Progenitor cell of endocrine pancreas (in vitro differentiated cells): ENCODE measurements at regions not wholly inside any gene's neighbourhood (a gene's known extent, or its start where the extent isn't known, plus 50 kb on each side); places are given as distances from the start of the nearest gene placed in this dataset.
"Not testable (repeated sequence)": the region's sequence is repeated elsewhere in the genome, so short reads cannot be mapped to it uniquely, and the experiment has no call there.

Experiments
- DNase-seq: peaks from one replicate; pipeline ENCODE4 v3.0.0; 2021; ENCODE audit warnings: low spot score; ENCODE audit not compliant: unreplicated experiment
- H3K27ac Mint-ChIP-seq: 2 replicates; pipeline ENCODE4 v1.8.0; 2021; ENCODE audit warnings: mild to moderate bottlenecking, moderate library complexity, mixed read lengths
- H3K27me3 Mint-ChIP-seq: 2 replicates; pipeline ENCODE4 v1.8.0; 2021; ENCODE audit warnings: mixed read lengths
- H3K36me3 Mint-ChIP-seq: 2 replicates; pipeline ENCODE4 v1.8.0; 2022; ENCODE audit warnings: mixed read lengths; ENCODE audit not compliant: insufficient read depth
- H3K4me1 Mint-ChIP-seq: 2 replicates; pipeline ENCODE4 v1.8.0; 2021; ENCODE audit warnings: low read depth, mixed read lengths
- H3K4me3 Mint-ChIP-seq: 2 replicates; pipeline ENCODE4 v1.8.0; 2021; ENCODE audit warnings: low read depth, mild to moderate bottlenecking, moderate library complexity, mixed read lengths
- H3K9me3 Mint-ChIP-seq: 2 replicates; pipeline ENCODE4 v1.8.0; 2021; ENCODE audit warnings: low read depth, mixed read lengths
- TF ChIP-seq, protein P1 (sequence below): fragments of 200-600 bp; sonication (generic); IDR thresholded peaks from one replicate; pipeline ENCODE4 v1.5.0; 2021; ENCODE audit warnings: antibody characterized with exemption, mild to moderate bottlenecking; ENCODE audit not compliant: unreplicated experiment

GRCh38 chr12:4829161-4829792 lies 80.4 kb upstream of the KCNA1 start:
- Mint-ChIP-seq H3K27me3 (peaks cover 23% of the 10 kb centered on the region), H3K27ac (no peak overlapping the region), H3K36me3 (peaks cover 5% of the 10 kb centered on the region), H3K4me3 (no peak overlapping the region), H3K9me3 (no peaks in the 10 kb centered on the region), H3K4me1 (no peaks in the 10 kb centered on the region)
- TF ChIP-seq, protein P1, sequence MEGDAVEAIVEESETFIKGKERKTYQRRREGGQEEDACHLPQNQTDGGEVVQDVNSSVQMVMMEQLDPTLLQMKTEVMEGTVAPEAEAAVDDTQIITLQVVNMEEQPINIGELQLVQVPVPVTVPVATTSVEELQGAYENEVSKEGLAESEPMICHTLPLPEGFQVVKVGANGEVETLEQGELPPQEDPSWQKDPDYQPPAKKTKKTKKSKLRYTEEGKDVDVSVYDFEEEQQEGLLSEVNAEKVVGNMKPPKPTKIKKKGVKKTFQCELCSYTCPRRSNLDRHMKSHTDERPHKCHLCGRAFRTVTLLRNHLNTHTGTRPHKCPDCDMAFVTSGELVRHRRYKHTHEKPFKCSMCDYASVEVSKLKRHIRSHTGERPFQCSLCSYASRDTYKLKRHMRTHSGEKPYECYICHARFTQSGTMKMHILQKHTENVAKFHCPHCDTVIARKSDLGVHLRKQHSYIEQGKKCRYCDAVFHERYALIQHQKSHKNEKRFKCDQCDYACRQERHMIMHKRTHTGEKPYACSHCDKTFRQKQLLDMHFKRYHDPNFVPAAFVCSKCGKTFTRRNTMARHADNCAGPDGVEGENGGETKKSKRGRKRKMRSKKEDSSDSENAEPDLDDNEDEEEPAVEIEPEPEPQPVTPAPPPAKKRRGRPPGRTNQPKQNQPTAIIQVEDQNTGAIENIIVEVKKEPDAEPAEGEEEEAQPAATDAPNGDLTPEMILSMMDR = no peak
- no peak for DNase-seq

DNA sequence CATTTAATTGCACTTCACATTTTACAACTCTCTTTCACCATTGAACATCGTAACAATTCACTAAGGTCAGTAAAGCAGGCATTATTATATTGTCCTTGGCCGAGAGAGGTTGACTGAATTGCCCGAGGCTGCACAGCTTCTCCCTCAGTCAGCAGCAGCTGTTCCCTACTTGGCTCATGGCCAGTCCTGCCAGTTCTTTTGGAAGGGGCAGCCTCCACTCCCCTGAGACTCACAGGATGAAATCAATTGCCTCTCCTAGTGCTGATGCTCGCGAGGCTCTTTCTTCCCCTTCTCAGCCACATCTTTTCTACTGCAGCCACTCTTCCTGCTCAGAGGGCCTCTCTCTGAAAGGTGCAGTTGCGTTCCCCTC lies 79.9 kb upstream of the KCNA1 start:
- TF ChIP-seq, protein P1 = no peak
- Mint-ChIP-seq H3K27me3 (peaks cover 23% of the 10 kb centered on the region), H3K9me3 (no peaks in the 10 kb centered on the region)

GRCh38 chr12:4830556-4831210 lies 79.0 kb upstream of the KCNA1 start:
- peaks cover 23% of the 10 kb centered on the region for H3K27me3 Mint-ChIP-seq

More for the DNA sequence above, 79.9 kb upstream of the KCNA1 start:
- H3K36me3 Mint-ChIP-seq = peaks cover 5% of the 10 kb centered on the region
- H3K27ac Mint-ChIP-seq = no peak overlapping the region
- H3K4me3 Mint-ChIP-seq = no peak overlapping the region
- DNase-seq = no peak
- no peaks in the 10 kb centered on the region for H3K4me1 Mint-ChIP-seq

GRCh38 chr12:4833053-4833452 lies 76.7 kb upstream of the KCNA1 start:
- TF ChIP-seq, protein P1 = no peak
- Mint-ChIP-seq H3K4me1 (no peaks in the 10 kb centered on the region), H3K27me3 (peaks cover 11% of the 10 kb centered on the region), H3K4me3 (no peak overlapping the region), H3K9me3 (no peaks in the 10 kb centered on the region), H3K27ac (no peak overlapping the region), H3K36me3 (peaks cover 5% of the 10 kb centered on the region)
- no peak for DNase-seq

More at GRCh38 chr12:4830556-4831210, 79.0 kb upstream of the KCNA1 start:
- Mint-ChIP-seq H3K4me1 (no peaks in the 10 kb centered on the region), H3K4me3 (no peak overlapping the region), H3K9me3 (no peaks in the 10 kb centered on the region), H3K36me3 (peaks cover 5% of the 10 kb centered on the region), H3K27ac (no peak overlapping the region)
- no peak for DNase-seq
- TF ChIP-seq, protein P1 = no peak

GRCh38 chr12:4833524-4833923 lies 76.2 kb upstream of the KCNA1 start:
- no peaks in the 10 kb centered on the region for H3K4me1 Mint-ChIP-seq
- H3K27me3 Mint-ChIP-seq = peaks cover 11% of the 10 kb centered on the region
- H3K4me3 Mint-ChIP-seq = no peak overlapping the region
- H3K9me3 Mint-ChIP-seq = no peaks in the 10 kb centered on the region
- peaks cover 5% of the 10 kb centered on the region for H3K36me3 Mint-ChIP-seq
- no peak for DNase-seq
- TF ChIP-seq, protein P1 = no peak
- H3K27ac Mint-ChIP-seq = no peak overlapping the region

GRCh38 chr12:4842401-4842800 lies 67.3 kb upstream of the KCNA1 start:
- not testable (repeated sequence) for H3K27me3 Mint-ChIP-seq, H3K4me3 Mint-ChIP-seq, H3K36me3 Mint-ChIP-seq, H3K27ac Mint-ChIP-seq, H3K4me1 Mint-ChIP-seq, DNase-seq, H3K9me3 Mint-ChIP-seq
